OCI-LY3 (cell line): ENCODE measurements at regions not wholly inside any gene's neighbourhood (a gene's known extent, or its start where the extent isn't known, plus 50 kb on each side); places are given as distances from the start of the nearest gene placed in this dataset.

Experiments
- EZH2phosphoT487 ChIP-seq: fragments of 200-600 bp; shearing (Covaris generic); IDR thresholded peaks from 2 replicates; pipeline ENCODE4 v1.6.1; 2018; ENCODE audit warnings: antibody characterized with exemption, mixed run types, low read depth
- TF ChIP-seq, protein P1 (sequence below): fragments of 200-600, 300-600 bp; sonication (generic); IDR thresholded peaks from 2 replicates; pipeline ENCODE4 v1.5.1; 2014; ENCODE audit warnings: antibody characterized with exemption, low read length, low read depth

DNA sequence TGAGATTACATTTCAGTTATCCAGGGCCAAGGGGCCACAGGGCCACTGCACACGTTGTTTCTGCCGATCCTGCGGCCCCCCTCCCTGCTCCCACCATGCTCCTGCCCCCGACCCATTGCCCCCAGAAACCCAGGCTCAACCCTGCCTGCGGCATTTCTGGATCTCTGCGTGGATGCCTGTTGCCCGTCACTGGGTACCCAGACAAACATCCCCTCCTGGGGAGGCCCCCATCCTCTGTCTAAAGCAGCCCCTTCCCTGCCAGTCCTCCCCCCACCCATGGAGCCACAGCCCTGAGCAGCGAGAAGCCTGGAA lies 326.4 kb upstream of the SFSWAP start:
- TF ChIP-seq, protein P1, sequence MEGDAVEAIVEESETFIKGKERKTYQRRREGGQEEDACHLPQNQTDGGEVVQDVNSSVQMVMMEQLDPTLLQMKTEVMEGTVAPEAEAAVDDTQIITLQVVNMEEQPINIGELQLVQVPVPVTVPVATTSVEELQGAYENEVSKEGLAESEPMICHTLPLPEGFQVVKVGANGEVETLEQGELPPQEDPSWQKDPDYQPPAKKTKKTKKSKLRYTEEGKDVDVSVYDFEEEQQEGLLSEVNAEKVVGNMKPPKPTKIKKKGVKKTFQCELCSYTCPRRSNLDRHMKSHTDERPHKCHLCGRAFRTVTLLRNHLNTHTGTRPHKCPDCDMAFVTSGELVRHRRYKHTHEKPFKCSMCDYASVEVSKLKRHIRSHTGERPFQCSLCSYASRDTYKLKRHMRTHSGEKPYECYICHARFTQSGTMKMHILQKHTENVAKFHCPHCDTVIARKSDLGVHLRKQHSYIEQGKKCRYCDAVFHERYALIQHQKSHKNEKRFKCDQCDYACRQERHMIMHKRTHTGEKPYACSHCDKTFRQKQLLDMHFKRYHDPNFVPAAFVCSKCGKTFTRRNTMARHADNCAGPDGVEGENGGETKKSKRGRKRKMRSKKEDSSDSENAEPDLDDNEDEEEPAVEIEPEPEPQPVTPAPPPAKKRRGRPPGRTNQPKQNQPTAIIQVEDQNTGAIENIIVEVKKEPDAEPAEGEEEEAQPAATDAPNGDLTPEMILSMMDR, result no peak
- no peak for TF ChIP-seq EZH2phosphoT487
